Activated CD4-positive, alpha-beta T cell treated with anti-CD3 and anti-CD28 coated beads, Interleukin-2, amount 10 ng/mL, durations not matched to agents 7 days and 5 days (primary cell): ENCODE measurements at regions not wholly inside any gene's neighbourhood (a gene's known extent, or its start where the extent isn't known, plus 50 kb on each side); places are given as distances from the start of the nearest gene placed in this dataset.

Experiments used
- CTCF ChIA-PET: fragments of 350-600 bp; sonication (Branson Sonifier 250); formaldehyde crosslinking; loops from one replicate; lab custom pipeline; 2021; ENCODE audit warnings: antibody characterized with exemption; lab: Charles Lee
- POLR2A ChIA-PET: fragments of 350-600 bp; sonication (Branson Sonifier 250); formaldehyde crosslinking; loops from one replicate; lab custom pipeline; 2021; ENCODE audit warnings: antibody characterized with exemption; lab: Charles Lee
- DNase-seq: peaks from one replicate; pipeline ENCODE4 v3.0.0-alpha.2; 2020
- H3K27ac Mint-ChIP-seq: one replicate; pipeline ENCODE4 v1.8.0; 2021; ENCODE audit warnings: mild to moderate bottlenecking, moderate library complexity, mixed read lengths
- H3K27me3 Mint-ChIP-seq: one replicate; pipeline ENCODE4 v1.8.0; 2021; ENCODE audit warnings: mixed read lengths
- H3K36me3 Mint-ChIP-seq: one replicate; pipeline ENCODE4 v1.8.0; 2021; ENCODE audit warnings: low read depth, mixed read lengths
- H3K4me1 Mint-ChIP-seq: one replicate; pipeline ENCODE4 v1.8.0; 2021; ENCODE audit warnings: mixed read lengths
- H3K4me3 Mint-ChIP-seq: one replicate; pipeline ENCODE4 v1.8.0; 2021; ENCODE audit warnings: mild to moderate bottlenecking, moderate library complexity, mixed read lengths
- H3K9me3 Mint-ChIP-seq: one replicate; pipeline ENCODE4 v1.8.0; 2021; ENCODE audit warnings: mixed read lengths

DNA sequence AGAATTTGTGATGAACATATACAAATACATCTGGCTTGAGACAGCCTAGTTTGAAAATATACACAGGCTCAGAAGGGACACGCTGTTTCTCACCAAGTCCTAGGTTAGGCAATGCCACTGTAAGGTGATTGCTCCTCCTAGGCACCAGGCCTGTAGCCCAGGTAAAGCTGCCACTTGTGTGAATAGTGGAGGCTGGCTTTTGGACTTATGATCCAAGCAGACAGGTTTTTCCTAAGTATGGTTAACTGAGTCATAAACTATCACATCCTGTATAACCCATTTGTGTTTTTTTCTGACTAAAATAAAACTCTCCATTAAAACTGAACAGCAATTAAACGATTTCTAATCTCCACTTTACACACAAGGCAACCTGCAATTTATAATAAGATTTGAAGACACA lies 81.0 kb downstream of the SEMA4F start:
- Mint-ChIP-seq H3K4me3 (no peak overlapping the region), H3K27ac (no peak overlapping the region), H3K9me3 (peaks cover 6% of the 10 kb centered on the region), H3K27me3 (peaks cover 23% of the 10 kb centered on the region), H3K36me3 (peaks cover 4% of the 10 kb centered on the region), H3K4me1 (peaks cover 3% of the 10 kb centered on the region)
- POLR2A ChIA-PET = no interaction called here
- no peak for DNase-seq
- CTCF ChIA-PET = interaction anchor here (0.7 kb wide), 1 partner anchor 12 kb away, joined by 3 read pairs; no protein-coding TSS in a partner anchor

DNA sequence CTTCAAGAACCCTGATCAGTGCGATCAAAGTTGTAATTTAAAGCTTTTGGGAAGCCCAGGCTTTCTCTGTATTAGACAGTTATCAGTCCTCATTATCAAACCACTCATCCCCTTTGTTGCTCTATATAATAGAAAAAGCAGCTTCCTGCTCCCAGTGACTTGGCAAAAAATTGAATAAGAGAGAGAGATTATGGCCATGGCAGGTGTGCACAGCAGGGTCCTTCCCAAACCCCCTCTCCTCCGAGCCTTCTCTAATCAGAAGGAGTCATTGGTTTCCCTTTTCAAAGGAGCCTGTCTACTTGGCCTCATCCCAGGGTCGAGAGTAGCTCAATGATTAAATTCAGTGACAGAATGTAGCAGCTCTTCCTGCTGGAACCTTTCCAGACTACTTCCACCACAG lies 81.5 kb downstream of the SEMA4F start:
- H3K27me3 Mint-ChIP-seq = peaks cover 20% of the 10 kb centered on the region
- no peak overlapping the region for H3K4me3 Mint-ChIP-seq
- H3K36me3 Mint-ChIP-seq = peaks cover 4% of the 10 kb centered on the region
- CTCF ChIA-PET = interaction anchor here (0.6 to 0.7 kb wide), 2 partner anchors 12 to 28 kb away, joined by 3 read pairs; no protein-coding TSS in a partner anchor
- no peak overlapping the region for H3K27ac Mint-ChIP-seq
- peaks cover 4% of the 10 kb centered on the region for H3K9me3 Mint-ChIP-seq
- no peak for DNase-seq
- POLR2A ChIA-PET = no interaction called here
- peaks cover 3% of the 10 kb centered on the region for H3K4me1 Mint-ChIP-seq

DNA sequence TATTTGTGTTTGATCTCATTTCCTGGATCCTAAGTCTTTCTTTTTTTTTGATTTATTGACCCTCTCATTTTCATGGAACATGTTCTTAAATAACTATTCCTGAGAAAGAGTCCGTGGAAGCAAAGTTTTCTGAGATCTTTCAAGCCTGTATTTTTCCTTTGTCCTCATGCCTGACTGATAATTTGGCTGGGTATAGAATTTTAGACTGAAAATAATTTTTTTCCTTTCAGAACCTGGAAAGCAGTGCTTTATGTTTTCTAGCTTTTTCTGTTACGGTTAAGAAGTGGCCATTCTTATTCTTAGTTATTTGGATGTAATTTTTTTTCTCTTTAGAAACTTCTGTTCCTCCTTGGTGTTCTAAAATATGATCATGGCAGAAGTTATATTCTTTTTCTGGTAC lies 82.5 kb downstream of the SEMA4F start:
- H3K4me3 Mint-ChIP-seq = no peak overlapping the region
- ChIA-PET POLR2A (no interaction called here), CTCF (no interaction called here)
- no peak for DNase-seq
- H3K27me3 Mint-ChIP-seq = peaks cover 13% of the 10 kb centered on the region
- H3K4me1 Mint-ChIP-seq = peaks cover 3% of the 10 kb centered on the region
- peaks cover 4% of the 10 kb centered on the region for H3K36me3 Mint-ChIP-seq
- H3K27ac Mint-ChIP-seq = no peak overlapping the region
- peaks cover 4% of the 10 kb centered on the region for H3K9me3 Mint-ChIP-seq

DNA sequence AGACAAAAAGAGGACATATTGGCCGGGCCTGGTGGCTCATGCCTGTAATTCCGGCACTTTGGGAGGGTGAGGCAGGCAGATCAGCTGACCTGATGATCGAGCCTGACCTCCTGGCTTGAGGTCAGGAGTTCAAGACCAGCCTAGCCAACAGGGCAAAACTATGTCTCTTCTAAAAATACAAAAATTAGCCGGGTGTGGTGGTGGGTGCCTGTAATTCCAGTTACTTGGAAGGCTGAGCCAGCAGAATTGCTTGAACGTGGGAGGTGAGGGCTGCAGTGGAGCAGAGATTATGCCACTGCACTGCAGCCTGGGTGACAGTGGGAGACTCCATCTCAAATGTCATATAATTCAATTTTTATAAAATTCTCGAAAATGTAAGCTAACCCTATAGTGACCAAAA lies 84.5 kb downstream of the SEMA4F start:
- Mint-ChIP-seq H3K9me3 (peaks cover 4% of the 10 kb centered on the region), H3K4me1 (peaks cover 3% of the 10 kb centered on the region), H3K27me3 (peaks cover 5% of the 10 kb centered on the region), H3K4me3 (no peak overlapping the region), H3K27ac (no peak overlapping the region), H3K36me3 (peaks cover 4% of the 10 kb centered on the region)
- DNase-seq = no peak
- CTCF ChIA-PET = no interaction called here
- POLR2A ChIA-PET = no interaction called here

GRCh38 chr2:74739129-74739528 lies 85.1 kb downstream of the SEMA4F start:
- H3K4me3 Mint-ChIP-seq = no peak overlapping the region
- CTCF ChIA-PET = no interaction called here

DNA sequence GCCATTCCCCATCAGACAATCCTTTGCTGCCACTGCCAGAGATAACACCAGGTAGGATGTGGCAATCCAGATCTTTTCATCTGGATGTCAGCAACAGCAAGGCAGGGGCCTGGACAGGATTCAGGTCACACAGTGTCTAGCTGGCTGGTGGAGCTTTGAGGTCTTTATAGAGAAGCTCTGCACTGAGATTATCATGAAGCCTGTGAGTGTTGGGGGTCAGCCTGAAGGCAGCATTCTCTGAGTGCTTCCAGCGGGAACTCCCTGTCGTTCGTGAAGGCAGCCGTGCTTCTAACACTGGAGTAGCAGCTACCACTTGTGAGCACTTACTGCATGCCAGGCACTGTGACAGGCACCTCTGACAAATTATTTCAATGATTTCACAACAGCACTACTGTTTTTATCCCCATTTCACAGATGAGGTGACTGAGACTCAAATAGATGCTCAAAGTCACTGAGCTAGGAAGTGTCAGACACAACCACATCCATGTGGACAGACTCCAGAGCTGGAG lies 85.7 kb downstream of the SEMA4F start:
- H3K4me3 Mint-ChIP-seq = no peak overlapping the region
- H3K4me1 Mint-ChIP-seq = no peaks in the 10 kb centered on the region
- H3K27me3 Mint-ChIP-seq = peaks cover 5% of the 10 kb centered on the region
- no peak for DNase-seq
- ChIA-PET CTCF (interaction anchor here (0.7 to 1.2 kb wide), 3 partner anchors 11 to 84 kb away, joined by 3 to 4 read pairs (median 3); no protein-coding TSS in a partner anchor), POLR2A (no interaction called here)
- no peak overlapping the region for H3K27ac Mint-ChIP-seq
- peaks cover 4% of the 10 kb centered on the region for H3K36me3 Mint-ChIP-seq
- H3K9me3 Mint-ChIP-seq = peaks cover 4% of the 10 kb centered on the region

More at GRCh38 chr2:74739129-74739528, 85.1 kb downstream of the SEMA4F start:
- H3K9me3 Mint-ChIP-seq = peaks cover 4% of the 10 kb centered on the region
- H3K27me3 Mint-ChIP-seq = peaks cover 5% of the 10 kb centered on the region
- peaks cover 3% of the 10 kb centered on the region for H3K4me1 Mint-ChIP-seq
- no peak for DNase-seq
- H3K36me3 Mint-ChIP-seq = peaks cover 4% of the 10 kb centered on the region
- no peak overlapping the region for H3K27ac Mint-ChIP-seq
- POLR2A ChIA-PET = no interaction called here

- DNase-seq = no peak
- Mint-ChIP-seq H3K9me3 (peaks cover 4% of the 10 kb centered on the region), H3K27ac (no peak overlapping the region), H3K4me3 (no peak overlapping the region), H3K36me3 (peaks cover 4% of the 10 kb centered on the region), H3K4me1 (no peaks in the 10 kb centered on the region), H3K27me3 (peaks cover 5% of the 10 kb centered on the region)
- ChIA-PET CTCF (interaction anchor here (1.0 to 1.2 kb wide), 3 partner anchors 8 to 83 kb away, joined by 3 read pairs; no protein-coding TSS in a partner anchor), POLR2A (no interaction called here)
Measured at GRCh38 chr2:74740395-74740740, 86.3 kb downstream of the SEMA4F start.

DNA sequence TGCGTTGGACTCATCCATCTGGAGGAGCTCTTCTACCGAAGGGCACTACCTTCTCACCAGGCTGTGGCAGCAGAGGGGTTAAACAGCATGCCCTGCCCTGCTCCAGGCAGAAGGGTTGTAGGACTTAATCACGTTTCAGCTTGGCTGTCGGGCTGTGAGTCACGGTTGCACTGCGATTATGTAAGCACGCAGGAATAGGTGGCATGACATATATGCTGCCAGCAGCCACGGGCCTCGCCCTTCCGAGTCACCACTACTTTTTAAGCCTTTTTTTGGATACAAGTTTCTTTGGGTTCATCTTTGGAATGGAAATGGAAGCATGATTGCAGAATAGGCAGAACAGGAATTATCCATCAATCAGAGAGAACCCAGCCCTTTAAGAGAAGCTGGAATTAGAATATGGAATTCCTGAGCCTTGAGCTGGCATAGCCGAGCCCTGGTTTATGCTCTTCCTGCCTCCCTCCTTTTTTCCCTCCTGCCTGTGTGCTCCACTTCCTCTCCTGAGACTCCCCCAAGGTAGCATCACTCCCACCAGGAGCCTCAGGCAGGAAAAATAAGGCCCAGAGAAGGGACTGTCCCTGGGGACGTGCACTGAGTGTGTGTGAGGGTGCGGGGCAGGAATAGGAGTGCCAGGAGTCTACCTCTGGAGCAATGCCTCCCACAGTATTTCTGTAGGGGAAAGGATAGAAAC lies 86.8 kb downstream of the SEMA4F start:
- no peak overlapping the region for H3K4me3 Mint-ChIP-seq
- H3K27ac Mint-ChIP-seq = no peak overlapping the region
- H3K36me3 Mint-ChIP-seq = peaks cover 4% of the 10 kb centered on the region
- H3K4me1 Mint-ChIP-seq = no peaks in the 10 kb centered on the region
- H3K27me3 Mint-ChIP-seq = peaks cover 5% of the 10 kb centered on the region
- ChIA-PET CTCF (interaction anchor here (1.0 to 1.2 kb wide), 3 partner anchors 9 to 83 kb away, joined by 3 read pairs; no protein-coding TSS in a partner anchor), POLR2A (no interaction called here)
- no peak for DNase-seq
- H3K9me3 Mint-ChIP-seq = peaks cover 4% of the 10 kb centered on the region

GRCh38 chr2:74741629-74742028 lies 87.6 kb downstream of the SEMA4F start:
- Mint-ChIP-seq H3K36me3 (peaks cover 4% of the 10 kb centered on the region), H3K4me3 (no peak overlapping the region), H3K27me3 (peaks cover 5% of the 10 kb centered on the region), H3K27ac (no peak overlapping the region), H3K4me1 (no peaks in the 10 kb centered on the region), H3K9me3 (peaks cover 4% of the 10 kb centered on the region)
- ChIA-PET POLR2A (no interaction called here), CTCF (no interaction called here)
- DNase-seq = no peak

DNA sequence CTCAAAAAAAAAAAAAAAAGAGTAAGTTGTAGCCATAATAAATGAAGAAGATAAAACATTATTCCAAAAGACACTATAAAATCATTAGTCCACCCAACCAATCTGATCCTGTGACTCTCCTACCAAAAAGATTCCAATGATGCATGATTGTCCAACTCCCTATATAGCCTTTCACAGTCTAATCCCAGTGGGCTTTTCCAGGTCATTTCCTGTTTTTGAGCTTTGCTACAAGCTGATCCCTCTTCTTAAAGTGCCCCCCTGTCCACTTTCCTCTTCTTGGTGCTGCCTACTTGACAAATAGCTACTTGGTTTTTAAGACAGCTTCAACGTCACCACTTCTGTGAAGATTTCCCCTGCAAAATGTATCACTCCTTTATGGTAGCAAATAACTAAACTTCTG lies 88.4 kb downstream of the SEMA4F start:
- H3K36me3 Mint-ChIP-seq = no peaks in the 10 kb centered on the region
- no peaks in the 10 kb centered on the region for H3K4me1 Mint-ChIP-seq
- no peak overlapping the region for H3K27ac Mint-ChIP-seq
- no peaks in the 10 kb centered on the region for H3K27me3 Mint-ChIP-seq
- no peak for DNase-seq
- ChIA-PET POLR2A (no interaction called here), CTCF (interaction anchor here (0.7 to 1.4 kb wide), 4 partner anchors 9 to 120 kb away, joined by 3 to 5 read pairs (median 4); no protein-coding TSS in a partner anchor)
- H3K9me3 Mint-ChIP-seq = no peaks in the 10 kb centered on the region
- no peak overlapping the region for H3K4me3 Mint-ChIP-seq

DNA sequence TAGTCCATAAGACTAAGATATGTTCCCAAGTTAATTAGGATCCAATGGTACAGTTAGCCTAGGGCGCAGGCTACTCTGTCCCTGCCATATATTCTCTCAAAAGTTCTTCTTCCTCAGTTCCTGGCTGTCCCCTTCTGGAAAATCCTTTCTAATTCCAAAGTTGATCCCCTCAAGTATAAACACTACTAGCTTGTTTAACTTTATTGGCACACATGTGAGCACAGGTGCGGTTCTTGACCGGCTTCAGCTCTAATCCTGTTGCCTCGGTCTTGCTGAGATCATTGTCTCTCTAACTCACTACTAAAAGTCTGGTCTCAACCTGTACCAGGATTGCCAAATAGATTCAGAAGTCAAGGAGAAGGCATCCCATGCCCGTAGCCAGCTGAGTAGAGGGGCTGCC lies 89.0 kb downstream of the SEMA4F start:
- Mint-ChIP-seq H3K36me3 (no peaks in the 10 kb centered on the region), H3K4me1 (no peaks in the 10 kb centered on the region), H3K27ac (no peak overlapping the region), H3K4me3 (no peak overlapping the region), H3K9me3 (no peaks in the 10 kb centered on the region), H3K27me3 (no peaks in the 10 kb centered on the region)
- ChIA-PET POLR2A (no interaction called here), CTCF (interaction anchor here (0.7 to 1.4 kb wide), 4 partner anchors 9 to 120 kb away, joined by 3 to 5 read pairs (median 4); no protein-coding TSS in a partner anchor)
- no peak for DNase-seq

GRCh38 chr2:74743778-74744177 lies 89.7 kb downstream of the SEMA4F start:
- no peak for DNase-seq
- no peak overlapping the region for H3K4me3 Mint-ChIP-seq
- no peaks in the 10 kb centered on the region for H3K27me3 Mint-ChIP-seq
- no peaks in the 10 kb centered on the region for H3K9me3 Mint-ChIP-seq
- no peak overlapping the region for H3K27ac Mint-ChIP-seq
- ChIA-PET POLR2A (no interaction called here), CTCF (no interaction called here)
- no peaks in the 10 kb centered on the region for H3K36me3 Mint-ChIP-seq
- H3K4me1 Mint-ChIP-seq = no peaks in the 10 kb centered on the region

- DNase-seq = no peak
- ChIA-PET CTCF (interaction anchor here (0.9 kb wide), 1 partner anchor 39 kb away, joined by 3 read pairs; no protein-coding TSS in a partner anchor), POLR2A (no interaction called here)
- Mint-ChIP-seq H3K27ac (no peak overlapping the region), H3K4me1 (no peaks in the 10 kb centered on the region), H3K4me3 (no peak overlapping the region), H3K36me3 (no peaks in the 10 kb centered on the region), H3K27me3 (no peaks in the 10 kb centered on the region), H3K9me3 (no peaks in the 10 kb centered on the region)
Measured at GRCh38 chr2:74744731-74745515, 89.0 kb upstream of the HK2 start.
